ENCODE measurements at regions not wholly inside any gene's neighbourhood (a gene's known extent, or its start where the extent isn't known, plus 50 kb on each side); places are given as distances from the start of the nearest gene placed in this dataset.

- no peak for DNase-seq (ENCODE audit: low read depth)
- H3K4me3 ChIP-seq (ENCODE audit: control insufficient read depth, low read depth, low read length): no peak overlapping the region
- no peak for TF ChIP-seq CTCF (IDR thresholded peaks at IDR 0.05; ENCODE audit: control insufficient read depth, insufficient read depth, low read depth, low read length, missing control alignments)
Observed at GRCh38 chr9:7607421-7607820, 192.2 kb downstream of the DMAC1 start.

DNA sequence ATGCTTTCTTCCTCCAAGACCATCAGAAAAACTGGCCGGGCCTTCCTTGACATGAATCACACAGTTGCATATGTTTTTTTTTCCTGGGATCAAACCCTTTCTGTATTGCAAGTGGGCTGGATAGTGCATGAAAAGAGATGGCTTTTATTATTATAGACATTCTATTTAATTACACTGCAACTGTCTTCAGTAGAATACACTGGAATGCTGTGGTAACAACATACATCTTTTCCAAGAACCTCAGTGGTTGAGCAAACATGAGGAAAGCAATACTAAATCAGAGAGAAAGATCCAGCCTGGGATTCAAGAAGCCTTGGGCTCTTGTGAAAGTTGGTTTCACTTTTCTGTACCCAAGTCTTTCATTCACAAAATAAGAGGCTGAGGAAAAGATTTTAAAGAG, 193.0 kb downstream of the DMAC1 start:
- no peak overlapping the region for H3K4me3 ChIP-seq (ENCODE audit: control insufficient read depth, low read depth, low read length)
- TF ChIP-seq CTCF (IDR thresholded peaks at IDR 0.05; ENCODE audit: control insufficient read depth, insufficient read depth, low read depth, low read length, missing control alignments): no peak
- no peak for DNase-seq (ENCODE audit: low read depth)

DNA sequence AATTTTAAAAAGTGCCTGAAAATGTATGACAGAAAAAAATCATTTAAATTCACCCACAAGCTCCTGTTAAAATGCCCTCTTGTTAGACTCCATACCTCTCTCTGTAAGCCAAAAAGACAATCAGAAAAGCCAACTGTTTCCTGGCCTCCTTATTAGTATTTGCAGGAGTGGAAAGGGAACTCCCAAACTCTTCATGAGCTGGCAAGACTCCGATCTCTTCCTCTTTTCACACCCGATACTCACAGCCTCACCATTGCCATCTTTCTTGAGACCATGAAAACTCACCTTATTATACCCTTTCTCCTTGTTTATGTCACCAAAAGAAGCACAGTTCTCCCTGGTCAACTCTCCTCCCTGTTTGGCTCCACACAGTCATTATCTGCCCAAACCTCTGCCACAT, 197.8 kb downstream of the DMAC1 start:
- no peak for DNase-seq (ENCODE audit: low read depth)
- no peak for TF ChIP-seq CTCF (IDR thresholded peaks at IDR 0.05; ENCODE audit: control insufficient read depth, insufficient read depth, low read depth, low read length, missing control alignments)
- no peak overlapping the region for H3K4me3 ChIP-seq (ENCODE audit: control insufficient read depth, low read depth, low read length)

DNA sequence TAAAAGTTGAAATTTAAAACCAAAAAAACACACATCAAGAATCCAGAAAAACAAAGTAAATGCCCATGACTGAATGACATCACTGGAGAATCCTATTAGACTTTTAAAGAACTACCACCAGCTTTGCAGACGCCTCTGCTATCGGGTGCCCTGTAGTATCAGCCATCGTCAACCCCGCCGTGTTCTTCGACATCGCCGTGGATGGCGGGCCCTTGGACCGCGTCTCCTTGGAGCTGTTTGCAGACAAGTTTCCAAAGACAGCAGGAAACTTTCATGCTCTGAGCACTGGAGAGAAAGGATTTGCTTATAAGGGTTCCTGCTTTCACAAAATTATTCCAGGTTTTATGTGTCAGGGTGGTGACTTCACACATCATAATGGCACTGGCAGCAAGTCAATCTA, 201.9 kb downstream of the DMAC1 start:
- no peak overlapping the region for H3K4me3 ChIP-seq (ENCODE audit: control insufficient read depth, low read depth, low read length)
- TF ChIP-seq CTCF (IDR thresholded peaks at IDR 0.05; ENCODE audit: control insufficient read depth, insufficient read depth, low read depth, low read length, missing control alignments): no peak
- no peak for DNase-seq (ENCODE audit: low read depth)

- no peak for DNase-seq (ENCODE audit: low read depth)
- no peak overlapping the region for H3K4me3 ChIP-seq (ENCODE audit: control insufficient read depth, low read depth, low read length)
- TF ChIP-seq CTCF (IDR thresholded peaks at IDR 0.05; ENCODE audit: control insufficient read depth, insufficient read depth, low read depth, low read length, missing control alignments): no peak
Observed at GRCh38 chr9:7592321-7593316, 207.0 kb downstream of the DMAC1 start.

- no peak overlapping the region for H3K4me3 ChIP-seq (ENCODE audit: control insufficient read depth, low read depth, low read length)
- DNase-seq (ENCODE audit: low read depth): no peak
Observed at GRCh38 chr9:7591501-7591900, 208.1 kb downstream of the DMAC1 start.

More at GRCh38 chr9:7591501-7591900, 208.1 kb downstream of the DMAC1 start:
- no peak for TF ChIP-seq CTCF (IDR thresholded peaks at IDR 0.05; ENCODE audit: control insufficient read depth, insufficient read depth, low read depth, low read length, missing control alignments)
